ENCODE measurements at regions not wholly inside any gene's neighbourhood (a gene's known extent, or its start where the extent isn't known, plus 50 kb on each side); places are given as distances from the start of the nearest gene placed in this dataset.

DNA sequence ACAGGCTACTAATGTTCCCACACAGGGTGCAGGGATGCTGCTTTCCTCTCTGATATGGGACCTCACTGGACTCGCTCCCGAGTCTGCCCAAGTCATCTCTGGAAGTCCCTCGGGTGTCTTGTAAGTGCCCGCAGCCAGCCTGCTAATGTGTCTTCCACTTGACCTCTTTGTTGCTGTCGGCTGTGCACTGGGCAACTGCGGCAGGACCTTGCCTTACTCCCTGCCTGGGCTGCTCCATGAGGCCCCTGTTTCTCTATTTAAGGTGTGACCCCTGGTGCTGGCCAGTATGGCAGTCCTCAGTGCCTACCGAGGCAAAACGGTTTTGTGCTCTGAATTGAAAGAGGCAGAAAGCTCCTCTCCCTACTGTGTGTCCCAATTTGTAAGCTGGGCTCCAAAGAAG is 88.8 kb upstream of the DUSP5 start:
- in situ Hi-C loops (cut with HindIII; ENCODE audit: extremely low pct_ligation_motif_present, low pct_unique_long_range_greater_than_20kb) = no loop called here
- no peaks in the 10 kb centered on the region for H3K36me3 ChIP-seq (replicated peaks in 1 of 2; ENCODE audit: control insufficient read depth in 1 of 2, insufficient read depth in 2 of 2, low read length in 2 of 2)
- H2AFZ ChIP-seq (ENCODE audit: low read length) = no peak overlapping the region
- no peak overlapping the region for H3K27ac ChIP-seq (ENCODE audit: extremely low read length, insufficient read depth, low read length)
- ATAC-seq = no peak
- no peaks in the 10 kb centered on the region for H3K79me2 ChIP-seq (ENCODE audit: insufficient read depth, low read length)
- ChIA-PET CTCF (ENCODE audit: low intra/inter-chr PET ratio, low total read pairs) (no interaction called here), POLR2A (no interaction called here)
- H3K4me2 ChIP-seq (ENCODE audit: low read depth, low read length) = no peak overlapping the region
- no peak for FAIRE-seq
- no TSS peak for BruUV-seq (replicated peaks)
- no peak for DNase-seq (ENCODE audit: low spot score)
- 51% methylated on average over 8 of the region's 8 CpGs for WGBS (ENCODE audit: low lambda C conversion rate)
- H4K20me1 ChIP-seq (ENCODE audit: insufficient read depth, low read length) = no peaks in the 10 kb centered on the region
- H3K4me1 ChIP-seq (ENCODE audit: insufficient read depth, low read length) = peaks cover 39% of the 10 kb centered on the region
- TF ChIP-seq CEBPG (CRISPR knock-in tag; IDR thresholded peaks at IDR 0.05) = no peak
- TF ChIP-seq ZFP91 (CRISPR knock-in tag; IDR thresholded peaks at IDR 0.05; ENCODE audit: borderline replicate concordance) = no peak
- TF ChIP-seq HMGA1 (CRISPR knock-in tag; conservative IDR thresholded peaks at IDR 0.05) = no peak
- TF ChIP-seq FLYWCH1 (CRISPR knock-in tag; IDR thresholded peaks at IDR 0.05) = no peak
- no peak for TF ChIP-seq SATB2 (CRISPR knock-in tag; IDR thresholded peaks at IDR 0.05)
- no peak for TF ChIP-seq NR3C1 (CRISPR knock-in tag; IDR thresholded peaks at IDR 0.05)
- TF ChIP-seq NR2F2 (IDR thresholded peaks at IDR 0.05; ENCODE audit: borderline replicate concordance, low read depth) = no peak
- no peak for TF ChIP-seq ZNF773 (CRISPR knock-in tag; IDR thresholded peaks at IDR 0.05; ENCODE audit: borderline replicate concordance)
- TF ChIP-seq, protein P1, sequence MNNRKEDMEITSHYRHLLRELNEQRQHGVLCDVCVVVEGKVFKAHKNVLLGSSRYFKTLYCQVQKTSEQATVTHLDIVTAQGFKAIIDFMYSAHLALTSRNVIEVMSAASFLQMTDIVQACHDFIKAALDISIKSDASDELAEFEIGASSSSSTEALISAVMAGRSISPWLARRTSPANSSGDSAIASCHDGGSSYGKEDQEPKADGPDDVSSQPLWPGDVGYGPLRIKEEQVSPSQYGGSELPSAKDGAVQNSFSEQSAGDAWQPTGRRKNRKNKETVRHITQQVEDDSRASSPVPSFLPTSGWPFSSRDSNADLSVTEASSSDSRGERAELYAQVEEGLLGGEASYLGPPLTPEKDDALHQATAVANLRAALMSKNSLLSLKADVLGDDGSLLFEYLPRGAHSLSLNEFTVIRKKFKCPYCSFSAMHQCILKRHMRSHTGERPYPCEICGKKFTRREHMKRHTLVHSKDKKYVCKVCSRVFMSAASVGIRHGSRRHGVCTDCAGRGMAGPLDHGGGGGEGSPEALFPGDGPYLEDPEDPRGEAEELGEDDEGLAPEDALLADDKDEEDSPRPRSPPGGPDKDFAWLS (CRISPR knock-in tag; IDR thresholded peaks at IDR 0.05; ENCODE audit: borderline replicate concordance) = no peak
- no peak for TF ChIP-seq KMT2B (CRISPR knock-in tag; IDR thresholded peaks at IDR 0.05)
- TF ChIP-seq, protein P2, sequence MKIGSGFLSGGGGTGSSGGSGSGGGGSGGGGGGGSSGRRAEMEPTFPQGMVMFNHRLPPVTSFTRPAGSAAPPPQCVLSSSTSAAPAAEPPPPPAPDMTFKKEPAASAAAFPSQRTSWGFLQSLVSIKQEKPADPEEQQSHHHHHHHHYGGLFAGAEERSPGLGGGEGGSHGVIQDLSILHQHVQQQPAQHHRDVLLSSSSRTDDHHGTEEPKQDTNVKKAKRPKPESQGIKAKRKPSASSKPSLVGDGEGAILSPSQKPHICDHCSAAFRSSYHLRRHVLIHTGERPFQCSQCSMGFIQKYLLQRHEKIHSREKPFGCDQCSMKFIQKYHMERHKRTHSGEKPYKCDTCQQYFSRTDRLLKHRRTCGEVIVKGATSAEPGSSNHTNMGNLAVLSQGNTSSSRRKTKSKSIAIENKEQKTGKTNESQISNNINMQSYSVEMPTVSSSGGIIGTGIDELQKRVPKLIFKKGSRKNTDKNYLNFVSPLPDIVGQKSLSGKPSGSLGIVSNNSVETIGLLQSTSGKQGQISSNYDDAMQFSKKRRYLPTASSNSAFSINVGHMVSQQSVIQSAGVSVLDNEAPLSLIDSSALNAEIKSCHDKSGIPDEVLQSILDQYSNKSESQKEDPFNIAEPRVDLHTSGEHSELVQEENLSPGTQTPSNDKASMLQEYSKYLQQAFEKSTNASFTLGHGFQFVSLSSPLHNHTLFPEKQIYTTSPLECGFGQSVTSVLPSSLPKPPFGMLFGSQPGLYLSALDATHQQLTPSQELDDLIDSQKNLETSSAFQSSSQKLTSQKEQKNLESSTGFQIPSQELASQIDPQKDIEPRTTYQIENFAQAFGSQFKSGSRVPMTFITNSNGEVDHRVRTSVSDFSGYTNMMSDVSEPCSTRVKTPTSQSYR (CRISPR knock-in tag; IDR thresholded peaks at IDR 0.05; ENCODE audit: borderline replicate concordance) = no peak
- no peak for TF ChIP-seq CBX1 (IDR thresholded peaks at IDR 0.05; ENCODE audit: low read depth)
- TF ChIP-seq ZNF180 (CRISPR knock-in tag; IDR thresholded peaks at IDR 0.05; ENCODE audit: borderline replicate concordance, low read depth) = no peak
- no peak overlapping the region for H3K4me3 ChIP-seq (replicated peaks in 1 of 3; ENCODE audit: insufficient read depth in 1 of 3, low read depth in 2 of 3, low read length in 3 of 3)
- peaks cover 0 to 2% of the 10 kb centered on the region in 2 experiments; a peak in 3 of 5 replicates for H3K27me3 ChIP-seq (ENCODE audit: control insufficient read depth in 1 of 2, insufficient read depth in 2 of 2, low read length in 2 of 2)
- no peak overlapping the region for H3K9ac ChIP-seq (ENCODE audit: insufficient read depth, low read depth, low read length)
- intact Hi-C loops (cut with micrococcal nuclease; ENCODE audit: unreplicated experiment) = no loop called here
- no peaks in the 10 kb centered on the region for H3K9me3 ChIP-seq (ENCODE audit: low read length)

Data from HepG2 (cell line).